ENCODE measurements at regions not wholly inside any gene's neighbourhood (a gene's known extent, or its start where the extent isn't known, plus 50 kb on each side); places are given as distances from the start of the nearest gene placed in this dataset.
A peak's percentile ranks its signal among the peaks of the same experiment; 100 is the strongest.
"Not testable (repeated sequence)": the region's sequence is repeated elsewhere in the genome, so short reads cannot be mapped to it uniquely, and the experiment has no call there.

- no peak overlapping the region for H3K27ac ChIP-seq
- no peaks in the 10 kb centered on the region for H3K27me3 ChIP-seq
- no peak overlapping the region for H3K4me3 ChIP-seq
- no peaks in the 10 kb centered on the region for H3K9me3 ChIP-seq (ENCODE audit: low read depth)
- no peaks in the 10 kb centered on the region for H4K20me1 ChIP-seq (ENCODE audit: insufficient read depth, poor library complexity, severe bottlenecking)
- no peaks in the 10 kb centered on the region for H3K79me2 ChIP-seq
- no peak overlapping the region for H2AFZ ChIP-seq
- no peaks in the 10 kb centered on the region for H3K36me3 ChIP-seq (replicated peaks; ENCODE audit: insufficient read depth, low read depth)
- no peak for DNase-seq (ENCODE audit: low spot score)
- H3K4me1 ChIP-seq (ENCODE audit: insufficient read depth) = no peaks in the 10 kb centered on the region
- 92% methylated on average over 6 of the region's 6 CpGs for WGBS (ENCODE audit: low lambda C conversion rate, missing lambda C conversion rate)
- H3K9me2 ChIP-seq (replicated peaks; ENCODE audit: insufficient read depth) = no peaks in the 10 kb centered on the region
- H3K4me2 ChIP-seq = no peak overlapping the region
- TF ChIP-seq EZH2phosphoT487 (IDR thresholded peaks at IDR 0.05; ENCODE audit: low read depth, severe bottlenecking, unreplicated experiment) = no peak
- TF ChIP-seq CTCF (IDR thresholded peaks at IDR 0.05; ENCODE audit: poor library complexity) = no peak
- no peak for TF ChIP-seq EZH2 (IDR thresholded peaks at IDR 0.05; ENCODE audit: borderline replicate concordance)
Observed at GRCh38 chr6:6873778-6874177, 234.0 kb upstream of the RREB1 start.

- H3K9me3 ChIP-seq (ENCODE audit: low read depth) = no peaks in the 10 kb centered on the region
- H3K27ac ChIP-seq = peak overlapping the region; percentile 53
- H3K4me3 ChIP-seq = no peak overlapping the region
- no peaks in the 10 kb centered on the region for H3K27me3 ChIP-seq
- no peaks in the 10 kb centered on the region for H3K36me3 ChIP-seq (replicated peaks; ENCODE audit: insufficient read depth, low read depth)
- peak; percentile 68 for DNase-seq (ENCODE audit: low spot score)
- H3K4me2 ChIP-seq = no peak overlapping the region
- no peak for TF ChIP-seq CTCF (IDR thresholded peaks at IDR 0.05; ENCODE audit: poor library complexity)
- TF ChIP-seq EZH2phosphoT487 (IDR thresholded peaks at IDR 0.05; ENCODE audit: low read depth, severe bottlenecking, unreplicated experiment) = no peak
- H3K79me2 ChIP-seq = no peaks in the 10 kb centered on the region
- no peaks in the 10 kb centered on the region for H4K20me1 ChIP-seq (ENCODE audit: insufficient read depth, poor library complexity, severe bottlenecking)
- no peaks in the 10 kb centered on the region for H3K4me1 ChIP-seq (ENCODE audit: insufficient read depth)
- H3K9me2 ChIP-seq (replicated peaks; ENCODE audit: insufficient read depth) = no peaks in the 10 kb centered on the region
- H2AFZ ChIP-seq = no peak overlapping the region
- 73% methylated on average over 5 of the region's 5 CpGs for WGBS (ENCODE audit: low lambda C conversion rate, missing lambda C conversion rate)
Observed at GRCh38 chr6:6875818-6876470, 231.8 kb upstream of the RREB1 start.

- not testable (repeated sequence) for H4K20me1 ChIP-seq (ENCODE audit: insufficient read depth, poor library complexity, severe bottlenecking); H3K27ac ChIP-seq; H3K4me3 ChIP-seq; H3K27me3 ChIP-seq; H2AFZ ChIP-seq; DNase-seq (ENCODE audit: low spot score); H3K9me2 ChIP-seq (replicated peaks; ENCODE audit: insufficient read depth); H3K79me2 ChIP-seq; H3K4me1 ChIP-seq (ENCODE audit: insufficient read depth); H3K4me2 ChIP-seq; H3K36me3 ChIP-seq (replicated peaks; ENCODE audit: insufficient read depth, low read depth); H3K9me3 ChIP-seq (ENCODE audit: low read depth)
- 91% methylated on average over 5 of the region's 5 CpGs for WGBS (ENCODE audit: low lambda C conversion rate, missing lambda C conversion rate)
Observed at GRCh38 chr6:6877792-6878191, 230.0 kb upstream of the RREB1 start.

- Histone ChIP-seq H3K79me2 (no peaks in the 10 kb centered on the region), H3K4me3 (no peak overlapping the region), H3K9me2 (replicated peaks; ENCODE audit: insufficient read depth) (no peaks in the 10 kb centered on the region), H3K4me1 (ENCODE audit: insufficient read depth) (no peaks in the 10 kb centered on the region), H3K27me3 (no peaks in the 10 kb centered on the region), H3K9me3 (ENCODE audit: low read depth) (no peaks in the 10 kb centered on the region), H3K27ac (peak overlapping the region; percentile 51), H3K4me2 (no peak overlapping the region), H4K20me1 (ENCODE audit: insufficient read depth, poor library complexity, severe bottlenecking) (no peaks in the 10 kb centered on the region), H2AFZ (no peak overlapping the region), H3K36me3 (replicated peaks; ENCODE audit: insufficient read depth, low read depth) (no peaks in the 10 kb centered on the region)
- DNase-seq (ENCODE audit: low spot score) = peak; percentile 31
- WGBS (ENCODE audit: low lambda C conversion rate, missing lambda C conversion rate) = 53% methylated on average over 7 of the region's 7 CpGs
- TF ChIP-seq EZH2 (IDR thresholded peaks at IDR 0.05; ENCODE audit: borderline replicate concordance) (no peak), EZH2phosphoT487 (IDR thresholded peaks at IDR 0.05; ENCODE audit: low read depth, severe bottlenecking, unreplicated experiment) (no peak), CTCF (IDR thresholded peaks at IDR 0.05; ENCODE audit: poor library complexity) (no peak)
Observed at GRCh38 chr6:6878887-6879585, 228.7 kb upstream of the RREB1 start.

- H3K79me2 ChIP-seq; H3K4me1 ChIP-seq (ENCODE audit: insufficient read depth): not testable (repeated sequence)
Observed at GRCh38 chr6:6879586-6879974, 228.2 kb upstream of the RREB1 start.

More at GRCh38 chr6:6879586-6879974, 228.2 kb upstream of the RREB1 start:
- DNase-seq (ENCODE audit: low spot score); H2AFZ ChIP-seq; H3K36me3 ChIP-seq (replicated peaks; ENCODE audit: insufficient read depth, low read depth); H3K27me3 ChIP-seq; H3K9me3 ChIP-seq (ENCODE audit: low read depth); H3K4me3 ChIP-seq; H4K20me1 ChIP-seq (ENCODE audit: insufficient read depth, poor library complexity, severe bottlenecking); H3K4me2 ChIP-seq; H3K9me2 ChIP-seq (replicated peaks; ENCODE audit: insufficient read depth): not testable (repeated sequence)
- WGBS (ENCODE audit: low lambda C conversion rate, missing lambda C conversion rate) = 80% methylated on average over 6 of the region's 6 CpGs
- peak overlapping the region; percentile 51 for H3K27ac ChIP-seq
